ENCODE measurements at regions not wholly inside any gene's neighbourhood (a gene's known extent, or its start where the extent isn't known, plus 50 kb on each side); places are given as distances from the start of the nearest gene placed in this dataset.

GRCh38 chr16:80034469-80034826 is 433.9 kb upstream of the MAF start:
- no peak overlapping the region for H3K4me3 ChIP-seq (ENCODE audit: low read length)
- TF ChIP-seq EZH2phosphoT487 (IDR thresholded peaks at IDR 0.05; ENCODE audit: borderline replicate concordance, low read length) (no peak), EZH2 (IDR thresholded peaks at IDR 0.05; ENCODE audit: low read length, unreplicated experiment) (no peak), CTCF (conservative IDR thresholded peaks at IDR 0.05; ENCODE audit: low read depth, low read length) (no peak)
- no peaks in the 10 kb centered on the region for H3K9me3 ChIP-seq (ENCODE audit: low read length)
- no peaks in the 10 kb centered on the region for H4K20me1 ChIP-seq (ENCODE audit: low read length)
- no peak for DNase-seq
- ChIA-PET CTCF (no interaction called here), POLR2A (ENCODE audit: unreplicated experiment) (no interaction called here)
- no TSS peak for BruUV-seq (replicated peaks)
- no peaks in the 10 kb centered on the region for H3K9me2 ChIP-seq (replicated peaks; ENCODE audit: low read length)
- no peaks in the 10 kb centered on the region for H3K36me3 ChIP-seq (ENCODE audit: low read depth, low read length)
- intact Hi-C loops (cut with micrococcal nuclease), result no loop called here
- H3K4me1 ChIP-seq (ENCODE audit: insufficient read depth, low read length), result no peaks in the 10 kb centered on the region
- H3K9ac ChIP-seq (ENCODE audit: low read length), result no peak overlapping the region
- H3K27me3 ChIP-seq (ENCODE audit: low read length), result no peaks in the 10 kb centered on the region
- H3F3A ChIP-seq (ENCODE audit: low read length, unreplicated experiment), result no peaks in the 10 kb centered on the region
- no peak overlapping the region for H3K4me2 ChIP-seq (ENCODE audit: low read length)
- H3K27ac ChIP-seq (ENCODE audit: low read length), result no peak overlapping the region
- H3K79me2 ChIP-seq (ENCODE audit: low read length), result no peaks in the 10 kb centered on the region
- ATAC-seq, result no peak
- no peak overlapping the region for H2AFZ ChIP-seq (ENCODE audit: low read length)

GRCh38 chr16:80033783-80034468 is 433.4 kb upstream of the MAF start:
- H3K4me3 ChIP-seq (ENCODE audit: low read length), result no peak overlapping the region
- H3K9ac ChIP-seq (ENCODE audit: low read length), result no peak overlapping the region
- BruUV-seq (replicated peaks), result no TSS peak
- H2AFZ ChIP-seq (ENCODE audit: low read length), result no peak overlapping the region
- H3F3A ChIP-seq (ENCODE audit: low read length, unreplicated experiment), result no peaks in the 10 kb centered on the region
- no peak for ATAC-seq
- TF ChIP-seq CTCF (conservative IDR thresholded peaks at IDR 0.05; ENCODE audit: low read depth, low read length), result no peak
- TF ChIP-seq EZH2 (IDR thresholded peaks at IDR 0.05; ENCODE audit: low read length, unreplicated experiment), result no peak
- no peak for TF ChIP-seq EZH2phosphoT487 (IDR thresholded peaks at IDR 0.05; ENCODE audit: borderline replicate concordance, low read length)
- H3K4me1 ChIP-seq (ENCODE audit: insufficient read depth, low read length), result no peaks in the 10 kb centered on the region
- DNase-seq, result no peak
- H3K27me3 ChIP-seq (ENCODE audit: low read length), result no peaks in the 10 kb centered on the region
- POLR2A ChIA-PET (ENCODE audit: unreplicated experiment), result no interaction called here
- H3K9me2 ChIP-seq (replicated peaks; ENCODE audit: low read length), result no peaks in the 10 kb centered on the region
- H3K79me2 ChIP-seq (ENCODE audit: low read length), result no peaks in the 10 kb centered on the region
- intact Hi-C loops (cut with micrococcal nuclease), result no loop called here
- no peaks in the 10 kb centered on the region for H4K20me1 ChIP-seq (ENCODE audit: low read length)
- CTCF ChIA-PET, result no interaction called here
- no peak overlapping the region for H3K27ac ChIP-seq (ENCODE audit: low read length)
- H3K9me3 ChIP-seq (ENCODE audit: low read length), result no peaks in the 10 kb centered on the region
- no peak overlapping the region for H3K4me2 ChIP-seq (ENCODE audit: low read length)
- no peaks in the 10 kb centered on the region for H3K36me3 ChIP-seq (ENCODE audit: low read depth, low read length)

GRCh38 chr16:80029761-80030481 is 429.4 kb upstream of the MAF start:
- no peak for DNase-seq

More at GRCh38 chr16:80029761-80030481, 429.4 kb upstream of the MAF start:
- H3K27ac ChIP-seq (ENCODE audit: low read length), result no peak overlapping the region
- H3K27me3 ChIP-seq (ENCODE audit: low read length), result no peaks in the 10 kb centered on the region
- BruUV-seq (replicated peaks), result no TSS peak
- no peaks in the 10 kb centered on the region for H3F3A ChIP-seq (ENCODE audit: low read length, unreplicated experiment)
- POLR2A ChIA-PET (ENCODE audit: unreplicated experiment), result no interaction called here
- no peak overlapping the region for H3K4me3 ChIP-seq (ENCODE audit: low read length)
- ATAC-seq, result no peak
- H3K9me3 ChIP-seq (ENCODE audit: low read length), result no peaks in the 10 kb centered on the region
- H3K9me2 ChIP-seq (replicated peaks; ENCODE audit: low read length), result no peaks in the 10 kb centered on the region
- no peaks in the 10 kb centered on the region for H3K79me2 ChIP-seq (ENCODE audit: low read length)
- H3K4me2 ChIP-seq (ENCODE audit: low read length), result no peak overlapping the region
- H3K4me1 ChIP-seq (ENCODE audit: insufficient read depth, low read length), result peaks cover 7% of the 10 kb centered on the region; the same call in 1 of the 2 replicates
- CTCF ChIA-PET, result no interaction called here
- intact Hi-C loops (cut with micrococcal nuclease), result no loop called here
- no peak overlapping the region for H3K9ac ChIP-seq (ENCODE audit: low read length)
- H3K36me3 ChIP-seq (ENCODE audit: low read depth, low read length), result no peaks in the 10 kb centered on the region
- H2AFZ ChIP-seq (ENCODE audit: low read length), result no peak overlapping the region
- no peaks in the 10 kb centered on the region for H4K20me1 ChIP-seq (ENCODE audit: low read length)
- TF ChIP-seq EZH2phosphoT487 (IDR thresholded peaks at IDR 0.05; ENCODE audit: borderline replicate concordance, low read length), result no peak
- no peak for TF ChIP-seq EZH2 (IDR thresholded peaks at IDR 0.05; ENCODE audit: low read length, unreplicated experiment)
- TF ChIP-seq CTCF (conservative IDR thresholded peaks at IDR 0.05; ENCODE audit: low read depth, low read length), result no peak

Data from PC-3 (cell line).